HepG2 (cell line): ENCODE measurements at regions not wholly inside any gene's neighbourhood (a gene's known extent, or its start where the extent isn't known, plus 50 kb on each side); places are given as distances from the start of the nearest gene placed in this dataset.

Source experiments
- AFF4 ChIP-seq: sonication (generic); formaldehyde crosslinking; IDR thresholded peaks from 2 replicates; pipeline ENCODE4 v1.4.0; 2020; ENCODE audit warnings: missing genetic modification reagents
- ARID4A ChIP-seq: sonication (generic); formaldehyde crosslinking; IDR thresholded peaks from 2 replicates; pipeline ENCODE4 v1.5.0; 2020; ENCODE audit warnings: mild to moderate bottlenecking, missing genetic modification reagents, borderline replicate concordance
- BORCS8-MEF2B ChIP-seq: sonication (generic); formaldehyde crosslinking; IDR thresholded peaks from 2 replicates; pipeline ENCODE4 v1.8.0; 2022; ENCODE audit warnings: mild to moderate bottlenecking, missing genetic modification reagents
- ERF ChIP-seq: IDR thresholded peaks from 2 replicates; pipeline ENCODE4 v1.6.1; 2018; ENCODE audit warnings: missing biosample characterization, missing genetic modification reagents
- FOXK1 ChIP-seq: sonication (generic); formaldehyde crosslinking; IDR thresholded peaks from 2 replicates; pipeline ENCODE4 v1.4.0; 2020; ENCODE audit warnings: low read depth, missing genetic modification reagents, borderline replicate concordance
- MAFF ChIP-seq: IDR thresholded peaks from 2 replicates; pipeline ENCODE4 v1.6.1; 2011; ENCODE audit warnings: low read depth, low read length, improper control_type of control experiment
- MEIS2 ChIP-seq: sonication (generic); formaldehyde crosslinking; IDR thresholded peaks from 2 replicates; pipeline ENCODE4 v1.9.0; 2021; ENCODE audit warnings: mild to moderate bottlenecking, missing genetic modification reagents
- RFXAP ChIP-seq: sonication (generic); formaldehyde crosslinking; IDR thresholded peaks from 2 replicates; pipeline ENCODE4 v1.4.0; 2020; ENCODE audit warnings: missing genetic modification reagents, borderline replicate concordance
- SATB2 ChIP-seq: sonication (generic); formaldehyde crosslinking; IDR thresholded peaks from 2 replicates; pipeline ENCODE4 v1.5.0; 2020; ENCODE audit warnings: missing genetic modification reagents
- STAT5B ChIP-seq: sonication (generic); formaldehyde crosslinking; IDR thresholded peaks from 2 replicates; pipeline ENCODE4 v1.4.0; 2020; ENCODE audit warnings: missing genetic modification reagents
- TAF1 ChIP-seq: sonication (generic); formaldehyde crosslinking; IDR thresholded peaks from 2 replicates; pipeline ENCODE4 v1.4.0; 2020; ENCODE audit warnings: missing genetic modification reagents
- TRAFD1 ChIP-seq: sonication (generic); formaldehyde crosslinking; IDR thresholded peaks from 2 replicates; pipeline ENCODE4 v1.5.1; 2020; ENCODE audit warnings: missing genetic modification reagents, mild to moderate bottlenecking, borderline replicate concordance
- ZFP62 ChIP-seq: sonication (generic); formaldehyde crosslinking; IDR thresholded peaks from 2 replicates; pipeline ENCODE4 v1.4.0; 2020; ENCODE audit warnings: missing genetic modification reagents
- ZNF44 ChIP-seq: sonication (generic); formaldehyde crosslinking; IDR thresholded peaks from 2 replicates; pipeline ENCODE4 v1.5.1; 2020; ENCODE audit warnings: mild to moderate bottlenecking, missing genetic modification reagents
- ZNF562 ChIP-seq: sonication (generic); formaldehyde crosslinking; IDR thresholded peaks from 2 replicates; pipeline ENCODE4 v1.8.0; 2022; ENCODE audit warnings: missing genetic modification reagents, borderline replicate concordance
- ZNF746 ChIP-seq: sonication (generic); formaldehyde crosslinking; IDR thresholded peaks from 2 replicates; pipeline ENCODE4 v1.8.0; 2022; ENCODE audit warnings: mild to moderate bottlenecking, missing genetic modification reagents
- TF ChIP-seq, protein P1 (sequence below): sonication (generic); formaldehyde crosslinking; IDR thresholded peaks from 2 replicates; pipeline ENCODE4 v1.5.0; 2020; ENCODE audit warnings: missing genetic modification reagents
- TF ChIP-seq, protein P2 (sequence below): sonication (generic); formaldehyde crosslinking; IDR thresholded peaks from 2 replicates; pipeline ENCODE4 v1.8.1; 2022; ENCODE audit warnings: mild to moderate bottlenecking, missing genetic modification reagents

DNA sequence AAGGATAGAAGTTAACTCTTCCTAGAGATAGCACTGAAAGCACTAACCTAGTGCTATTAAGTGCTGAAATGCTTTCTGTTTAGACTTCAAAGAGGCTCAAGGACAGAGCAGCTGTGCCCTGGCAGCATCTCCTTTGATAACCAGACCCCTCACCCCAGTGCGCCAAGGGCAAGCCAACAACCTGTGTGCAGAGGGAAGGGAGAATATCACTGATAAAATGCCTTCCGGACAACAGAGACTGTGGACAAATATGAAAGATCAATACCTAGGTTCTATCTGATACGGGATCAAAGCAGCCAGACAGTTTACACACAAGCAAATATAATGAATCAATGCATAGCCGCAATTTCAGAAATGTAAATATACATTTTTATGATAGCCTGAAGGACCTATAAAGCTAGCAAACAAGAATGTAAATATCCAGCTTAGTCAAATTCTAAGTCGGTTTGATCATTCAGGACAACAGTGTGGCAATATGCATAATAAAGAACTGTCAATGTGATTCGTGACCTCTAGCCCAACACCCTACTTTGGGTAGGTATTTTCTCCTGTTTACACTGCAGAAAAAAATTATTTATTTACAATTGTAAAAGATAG is 91.8 kb upstream of the RFX8 start (continued):
- TF ChIP-seq BORCS8-MEF2B (peak; percentile 92), ARID4A (CRISPR knock-in tag) (peak; percentile 69; the same call in 1 of the 2 replicates), TAF1 (CRISPR knock-in tag) (no peak), RFXAP (peak; percentile 93), ZFP62 (no peak), MEIS2 (CRISPR knock-in tag) (peak; percentile 99), FOXK1 (peak; percentile 100), MAFF (peak; percentile 42; the same call in 1 of the 2 replicates), STAT5B (CRISPR knock-in tag) (peak; percentile 96), ZNF44 (CRISPR knock-in tag) (no peak), TRAFD1 (no peak; the same call in 1 of the 2 replicates), ZNF562 (CRISPR knock-in tag) (peak; percentile 85; the same call in 1 of the 2 replicates), AFF4 (CRISPR knock-in tag) (peak; percentile 86; the same call in 1 of the 2 replicates), ERF (CRISPR knock-in tag) (peak; percentile 98), ZNF746 (peak; percentile 99), SATB2 (CRISPR knock-in tag) (peak; percentile 96; the same call in 1 of the 2 replicates)
- TF ChIP-seq, protein P1, sequence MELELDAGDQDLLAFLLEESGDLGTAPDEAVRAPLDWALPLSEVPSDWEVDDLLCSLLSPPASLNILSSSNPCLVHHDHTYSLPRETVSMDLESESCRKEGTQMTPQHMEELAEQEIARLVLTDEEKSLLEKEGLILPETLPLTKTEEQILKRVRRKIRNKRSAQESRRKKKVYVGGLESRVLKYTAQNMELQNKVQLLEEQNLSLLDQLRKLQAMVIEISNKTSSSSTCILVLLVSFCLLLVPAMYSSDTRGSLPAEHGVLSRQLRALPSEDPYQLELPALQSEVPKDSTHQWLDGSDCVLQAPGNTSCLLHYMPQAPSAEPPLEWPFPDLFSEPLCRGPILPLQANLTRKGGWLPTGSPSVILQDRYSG (CRISPR knock-in tag) = no peak
- TF ChIP-seq, protein P2, sequence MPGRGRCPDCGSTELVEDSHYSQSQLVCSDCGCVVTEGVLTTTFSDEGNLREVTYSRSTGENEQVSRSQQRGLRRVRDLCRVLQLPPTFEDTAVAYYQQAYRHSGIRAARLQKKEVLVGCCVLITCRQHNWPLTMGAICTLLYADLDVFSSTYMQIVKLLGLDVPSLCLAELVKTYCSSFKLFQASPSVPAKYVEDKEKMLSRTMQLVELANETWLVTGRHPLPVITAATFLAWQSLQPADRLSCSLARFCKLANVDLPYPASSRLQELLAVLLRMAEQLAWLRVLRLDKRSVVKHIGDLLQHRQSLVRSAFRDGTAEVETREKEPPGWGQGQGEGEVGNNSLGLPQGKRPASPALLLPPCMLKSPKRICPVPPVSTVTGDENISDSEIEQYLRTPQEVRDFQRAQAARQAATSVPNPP (CRISPR knock-in tag) = peak; percentile 99
